ENCODE measurements at regions not wholly inside any gene's neighbourhood (a gene's known extent, or its start where the extent isn't known, plus 50 kb on each side); places are given as distances from the start of the nearest gene placed in this dataset.

DNA sequence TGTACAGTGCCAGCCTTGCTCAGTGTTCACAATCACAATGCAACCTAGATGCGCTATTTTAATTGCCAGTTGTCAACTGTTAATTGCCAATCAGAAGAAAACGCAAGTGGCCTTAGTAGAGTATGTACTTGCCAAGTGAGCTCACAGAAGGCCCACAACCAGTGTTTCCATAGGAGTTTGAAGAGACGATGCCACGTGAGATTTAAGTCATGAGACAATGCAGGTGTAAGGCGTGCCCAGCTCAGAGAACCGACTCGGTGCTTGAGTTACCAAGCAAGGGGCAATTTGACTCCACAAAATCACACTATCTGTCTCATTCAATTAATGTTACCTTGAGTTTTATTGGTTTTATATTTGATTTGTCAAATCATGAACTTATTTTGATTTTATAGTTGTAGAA lies 65.6 kb downstream of the TEX35 start:
- Histone ChIP-seq H3K9me3 (ENCODE audit: control insufficient read depth, insufficient read depth, low read length) (no peaks in the 10 kb centered on the region), H4K8ac (ENCODE audit: low read depth in 2 of 2, low read length in 2 of 2) (no peak overlapping the region), H3K4ac (ENCODE audit: low read depth, low read length) (no peak overlapping the region), H2BK20ac (ENCODE audit: low read depth, low read length) (no peak overlapping the region), H3K9me1 (ENCODE audit: insufficient read depth, low read length) (peaks cover 4% of the 10 kb centered on the region; the same call in 1 of the 2 replicates), H3K4me3 (ENCODE audit: insufficient read depth, low read depth, low read length) (no peak overlapping the region), H2AK9ac (replicated peaks; ENCODE audit: low read depth, low read length, poor library complexity) (no peak overlapping the region), H3K27me3 (ENCODE audit: control insufficient read depth, insufficient read depth, low read length) (no peaks in the 10 kb centered on the region), H2BK15ac (ENCODE audit: low read depth, low read length) (no peak overlapping the region), H3K14ac (replicated peaks; ENCODE audit: low read depth, low read length) (no peak overlapping the region), H3K9ac (ENCODE audit: low read depth, low read length) (no peak overlapping the region), H3K4me1 (ENCODE audit: control insufficient read depth, insufficient read depth, low read length) (peaks cover 4% of the 10 kb centered on the region), H2AFZ (replicated peaks; ENCODE audit: low read length, poor library complexity) (no peak overlapping the region), H3K79me1 (ENCODE audit: low read depth in 1 of 2, low read length in 2 of 2) (no peaks in the 10 kb centered on the region), H2BK5ac (ENCODE audit: low read depth, low read length, poor library complexity, severe bottlenecking) (no peak overlapping the region), H4K91ac (ENCODE audit: insufficient read depth, low read depth, low read length) (no peak overlapping the region), H3K18ac (ENCODE audit: low read depth, low read length) (no peak overlapping the region), H3K56ac (ENCODE audit: extremely low read depth, insufficient read depth, low read length) (no peak overlapping the region), H4K5ac (ENCODE audit: low read depth, low read length) (no peak overlapping the region), H3K27ac (ENCODE audit: insufficient read depth, low read length) (no peak overlapping the region), H2BK120ac (ENCODE audit: low read depth, low read length) (no peak overlapping the region), H4K20me1 (ENCODE audit: insufficient read depth, low read length) (no peaks in the 10 kb centered on the region), H3K36me3 (ENCODE audit: control insufficient read depth, insufficient read depth, low read length) (no peaks in the 10 kb centered on the region), H3K4me2 (ENCODE audit: low read depth, low read length) (no peak overlapping the region), H3K23ac (ENCODE audit: low read depth, low read length) (no peak overlapping the region), H2AK5ac (ENCODE audit: low read depth, low read length) (no peak overlapping the region)
- in situ Hi-C loops (cut with MboI; ENCODE audit: low sequenced_read_pairs) = no loop called here
- TF ChIP-seq RAD21 (IDR thresholded peaks at IDR 0.05; ENCODE audit: low read length) = no peak
- intact Hi-C loops (cut with micrococcal nuclease) = no loop called here
- ATAC-seq (ENCODE audit: low read depth) = no peak
- CTCF ChIA-PET = no interaction called here
- 100% methylated on average over 3 of the region's 7 CpGs; no CpG with 5 or more reads in 1 of the 2 experiments for WGBS, 2 experiments (ENCODE audit: extremely low coverage in 2 of 2, insufficient read length in 1 of 2)
- dilution Hi-C loops (cut with HindIII; ENCODE audit: low sequenced_read_pairs, unreplicated experiment) = no loop called here
- BruUV-seq (replicated peaks) = no TSS peak
- POLR2A ChIA-PET (ENCODE audit: unreplicated experiment) = no interaction called here
- DNase-seq = no peak
